Uterus (tissue), 3 donors: ENCODE measurements at regions not wholly inside any gene's neighbourhood (a gene's known extent, or its start where the extent isn't known, plus 50 kb on each side); places are given as distances from the start of the nearest gene placed in this dataset.

ENCODE experiments used
- DNase-seq, 2 donors: peaks; one replicate each; pipeline ENCODE4 v3.0.0-alpha.2; 2019 to 2020
- H3K27ac ChIP-seq, 2 donors: fragments of 200-600 bp; sonication (generic); 1 replicate in 1 of 2; 2 replicates in 1 of 2; pipeline ENCODE4 v1.5.1; 2016 to 2018
- H3K27me3 ChIP-seq, 2 donors: fragments of 200-600 bp; sonication (generic); one replicate each; pipeline ENCODE4 v1.5.1; 2018 to 2019; ENCODE audit warnings: control low read depth in 1 of 2
- H3K36me3 ChIP-seq, 2 donors: fragments of 200-600 bp; sonication (generic); one replicate each; pipeline ENCODE4 v1.5.1; 2019; ENCODE audit warnings: control low read depth in 1 of 2
- H3K4me1 ChIP-seq, 2 donors: fragments of 200-600 bp; sonication (generic); one replicate each; pipeline ENCODE4 v1.5.1; 2018 to 2019; ENCODE audit warnings: control low read depth in 1 of 2
- H3K4me3 ChIP-seq, 2 donors: fragments of 200-600 bp; sonication (generic); 1 replicate in 1 of 2; 2 replicates in 1 of 2; pipeline ENCODE4 v1.5.1; 2018 to 2019; ENCODE audit warnings: mild to moderate bottlenecking in 1 of 2
- H3K9me3 ChIP-seq, 2 donors: fragments of 200-600 bp; sonication (generic); one replicate each; pipeline ENCODE4 v1.5.1; 2019; ENCODE audit warnings: control low read depth in 1 of 2
- POLR2A ChIP-seq, 2 donors: fragments of 450-650 bp; IDR thresholded peaks; one replicate each; pipeline ENCODE4 v1.6.1; 2016; ENCODE audit warnings: antibody characterized with exemption in 2 of 2, mild to moderate bottlenecking in 1 of 2, moderate library complexity in 1 of 2
- intact Hi-C: fragments of 100-400 bp; cut with DNase I; formaldehyde crosslinking; loops from one replicate; pipeline ENCODE4 v1.15.1; 2023; ENCODE audit warnings: low total_unique reads
- TF ChIP-seq, protein P1 (sequence below), 4 experiments: fragments of 200-600 bp in 2 of 4; fragments of 450-650 bp in 2 of 4; sonication (generic) in 2 of 4; IDR thresholded peaks; one replicate each; pipeline ENCODE4 v1.5.1; 2016 to 2019; ENCODE audit warnings: antibody characterized with exemption in 4 of 4, mild to moderate bottlenecking in 2 of 4, moderate library complexity in 1 of 4
- donor health status: DM: yes; HTN: yes; CAD: no.

- intact Hi-C loops = no loop called here
- H3K4me3 ChIP-seq = no peak overlapping the region
- no peak overlapping the region for H3K27ac ChIP-seq
- DNase-seq = no peak
- H3K9me3 ChIP-seq = no peaks in the 10 kb centered on the region
- H3K4me1 ChIP-seq = no peaks in the 10 kb centered on the region
- no peaks in the 10 kb centered on the region for H3K36me3 ChIP-seq
- no peaks in the 10 kb centered on the region for H3K27me3 ChIP-seq
- TF ChIP-seq POLR2A (IDR thresholded peaks at IDR 0.05) = no peak
- TF ChIP-seq, protein P1, sequence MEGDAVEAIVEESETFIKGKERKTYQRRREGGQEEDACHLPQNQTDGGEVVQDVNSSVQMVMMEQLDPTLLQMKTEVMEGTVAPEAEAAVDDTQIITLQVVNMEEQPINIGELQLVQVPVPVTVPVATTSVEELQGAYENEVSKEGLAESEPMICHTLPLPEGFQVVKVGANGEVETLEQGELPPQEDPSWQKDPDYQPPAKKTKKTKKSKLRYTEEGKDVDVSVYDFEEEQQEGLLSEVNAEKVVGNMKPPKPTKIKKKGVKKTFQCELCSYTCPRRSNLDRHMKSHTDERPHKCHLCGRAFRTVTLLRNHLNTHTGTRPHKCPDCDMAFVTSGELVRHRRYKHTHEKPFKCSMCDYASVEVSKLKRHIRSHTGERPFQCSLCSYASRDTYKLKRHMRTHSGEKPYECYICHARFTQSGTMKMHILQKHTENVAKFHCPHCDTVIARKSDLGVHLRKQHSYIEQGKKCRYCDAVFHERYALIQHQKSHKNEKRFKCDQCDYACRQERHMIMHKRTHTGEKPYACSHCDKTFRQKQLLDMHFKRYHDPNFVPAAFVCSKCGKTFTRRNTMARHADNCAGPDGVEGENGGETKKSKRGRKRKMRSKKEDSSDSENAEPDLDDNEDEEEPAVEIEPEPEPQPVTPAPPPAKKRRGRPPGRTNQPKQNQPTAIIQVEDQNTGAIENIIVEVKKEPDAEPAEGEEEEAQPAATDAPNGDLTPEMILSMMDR (IDR thresholded peaks at IDR 0.05) = no peak
These were observed 214.3 kb upstream of the PPARGC1A start for GRCh38 chr4:24104158-24104565.

- DNase-seq = no peak
- no peak overlapping the region for H3K27ac ChIP-seq
- intact Hi-C loops = no loop called here
These were observed 213.7 kb upstream of the PPARGC1A start for GRCh38 chr4:24103434-24104157.

GRCh38 chr4:24102621-24103020 lies 212.8 kb upstream of the PPARGC1A start:
- Histone ChIP-seq H3K27me3 (no peaks in the 10 kb centered on the region), H3K27ac (no peak overlapping the region), H3K4me3 (no peak overlapping the region), H3K4me1 (no peaks in the 10 kb centered on the region), H3K9me3 (no peaks in the 10 kb centered on the region), H3K36me3 (no peaks in the 10 kb centered on the region)
- intact Hi-C loops = no loop called here
- DNase-seq = no peak
- TF ChIP-seq POLR2A (IDR thresholded peaks at IDR 0.05) = no peak
- TF ChIP-seq, protein P1 (IDR thresholded peaks at IDR 0.05) = no peak

More at GRCh38 chr4:24103434-24104157, 213.7 kb upstream of the PPARGC1A start:
- Histone ChIP-seq H3K27me3 (no peaks in the 10 kb centered on the region), H3K36me3 (no peaks in the 10 kb centered on the region), H3K4me3 (no peak overlapping the region), H3K9me3 (no peaks in the 10 kb centered on the region), H3K4me1 (no peaks in the 10 kb centered on the region)
- TF ChIP-seq, protein P1 (IDR thresholded peaks at IDR 0.05) = no peak
- no peak for TF ChIP-seq POLR2A (IDR thresholded peaks at IDR 0.05)

- Histone ChIP-seq H3K27ac (no peak overlapping the region), H3K4me3 (no peak overlapping the region), H3K9me3 (no peaks in the 10 kb centered on the region), H3K36me3 (no peaks in the 10 kb centered on the region), H3K4me1 (no peaks in the 10 kb centered on the region), H3K27me3 (no peaks in the 10 kb centered on the region)
- TF ChIP-seq, protein P1 (IDR thresholded peaks at IDR 0.05) = no peak
- no peak for TF ChIP-seq POLR2A (IDR thresholded peaks at IDR 0.05)
- intact Hi-C loops = no loop called here
- no peak for DNase-seq
These were observed 206.8 kb upstream of the PPARGC1A start for GRCh38 chr4:24096603-24097002.

DNA sequence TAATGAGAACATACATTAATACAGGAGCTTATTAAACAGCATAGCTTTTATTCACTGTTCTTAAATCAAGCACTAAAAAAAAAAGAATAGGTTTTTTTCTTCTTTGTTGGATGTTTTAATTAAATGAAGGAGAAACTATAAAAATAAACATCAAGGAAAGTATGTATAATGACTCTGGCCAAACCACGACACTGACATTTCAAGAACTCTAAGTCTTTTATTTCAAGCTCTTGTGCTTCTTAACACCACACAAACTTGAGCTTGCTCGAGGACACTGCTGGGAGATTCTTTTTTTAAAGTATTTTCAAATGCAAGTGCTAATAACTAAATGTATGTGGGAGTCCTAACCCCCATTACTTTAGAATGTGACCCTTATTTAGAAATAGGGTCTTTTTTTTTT lies 204.9 kb upstream of the PPARGC1A start:
- intact Hi-C loops = no loop called here
- H3K4me3 ChIP-seq = no peak overlapping the region
- no peaks in the 10 kb centered on the region for H3K9me3 ChIP-seq
- H3K27ac ChIP-seq = no peak overlapping the region
- no peaks in the 10 kb centered on the region for H3K27me3 ChIP-seq
- no peak for DNase-seq
- TF ChIP-seq, protein P1 (IDR thresholded peaks at IDR 0.05) = no peak
- no peak for TF ChIP-seq POLR2A (IDR thresholded peaks at IDR 0.05)
- H3K36me3 ChIP-seq = no peaks in the 10 kb centered on the region
- no peaks in the 10 kb centered on the region for H3K4me1 ChIP-seq
